ENCODE measurements at regions not wholly inside any gene's neighbourhood (a gene's known extent, or its start where the extent isn't known, plus 50 kb on each side); places are given as distances from the start of the nearest gene placed in this dataset.

DNA sequence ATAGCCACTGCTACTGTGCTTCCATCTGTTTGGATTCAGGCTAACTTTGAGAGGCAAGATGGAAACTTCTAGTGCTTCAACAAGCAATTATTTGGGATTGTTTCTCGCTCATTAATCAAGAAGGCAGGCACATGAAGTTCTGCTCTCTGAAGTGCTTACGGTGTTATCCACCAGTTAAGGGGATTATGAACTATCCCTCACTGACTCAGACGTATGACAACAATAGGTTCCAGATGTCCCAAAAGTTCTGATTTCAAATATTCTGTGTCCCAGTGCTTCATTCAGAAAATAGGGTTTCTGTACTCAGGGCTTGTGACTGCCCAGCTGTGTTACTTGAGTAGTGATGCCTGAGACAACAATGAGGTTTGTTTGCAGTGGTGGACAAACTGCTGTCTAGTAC, 81.0 kb downstream of the HACD1 start:
- TF ChIP-seq EZH2 (IDR thresholded peaks at IDR 0.05; ENCODE audit: borderline replicate concordance, low read depth, low read length, severe bottlenecking), result no peak
- TF ChIP-seq, protein P1, sequence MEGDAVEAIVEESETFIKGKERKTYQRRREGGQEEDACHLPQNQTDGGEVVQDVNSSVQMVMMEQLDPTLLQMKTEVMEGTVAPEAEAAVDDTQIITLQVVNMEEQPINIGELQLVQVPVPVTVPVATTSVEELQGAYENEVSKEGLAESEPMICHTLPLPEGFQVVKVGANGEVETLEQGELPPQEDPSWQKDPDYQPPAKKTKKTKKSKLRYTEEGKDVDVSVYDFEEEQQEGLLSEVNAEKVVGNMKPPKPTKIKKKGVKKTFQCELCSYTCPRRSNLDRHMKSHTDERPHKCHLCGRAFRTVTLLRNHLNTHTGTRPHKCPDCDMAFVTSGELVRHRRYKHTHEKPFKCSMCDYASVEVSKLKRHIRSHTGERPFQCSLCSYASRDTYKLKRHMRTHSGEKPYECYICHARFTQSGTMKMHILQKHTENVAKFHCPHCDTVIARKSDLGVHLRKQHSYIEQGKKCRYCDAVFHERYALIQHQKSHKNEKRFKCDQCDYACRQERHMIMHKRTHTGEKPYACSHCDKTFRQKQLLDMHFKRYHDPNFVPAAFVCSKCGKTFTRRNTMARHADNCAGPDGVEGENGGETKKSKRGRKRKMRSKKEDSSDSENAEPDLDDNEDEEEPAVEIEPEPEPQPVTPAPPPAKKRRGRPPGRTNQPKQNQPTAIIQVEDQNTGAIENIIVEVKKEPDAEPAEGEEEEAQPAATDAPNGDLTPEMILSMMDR (IDR thresholded peaks at IDR 0.05; ENCODE audit: borderline replicate concordance, extremely low read depth, low read length, poor library complexity, severe bottlenecking), result no peak
